ENCODE measurements at regions not wholly inside any gene's neighbourhood (a gene's known extent, or its start where the extent isn't known, plus 50 kb on each side); places are given as distances from the start of the nearest gene placed in this dataset.
"Not testable (repeated sequence)": the region's sequence is repeated elsewhere in the genome, so short reads cannot be mapped to it uniquely, and the experiment has no call there.

- no peak for DNase-seq
Measured at GRCh38 chr19:30245401-30246039, 126.7 kb upstream of the ZNF536 start.

DNA sequence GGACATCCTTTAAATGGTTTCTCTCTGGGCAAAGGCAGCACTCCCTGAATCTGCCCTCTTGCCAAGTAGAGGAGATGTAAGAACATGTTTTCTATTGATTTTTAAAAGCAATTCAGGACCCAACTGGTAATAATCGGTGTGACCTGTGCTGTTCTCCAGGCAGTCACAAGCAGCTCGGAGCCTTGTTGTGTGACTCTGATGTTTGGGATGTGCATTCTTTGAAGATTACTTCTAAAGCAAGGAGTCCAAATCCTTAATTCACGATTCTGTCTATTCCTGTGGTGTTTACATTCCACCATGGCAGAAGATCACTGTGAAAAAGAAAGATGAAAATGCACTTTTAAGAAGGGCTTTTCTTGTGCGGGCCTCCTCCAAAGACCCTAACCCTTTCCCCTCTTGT is 122.3 kb upstream of the ZNF536 start:
- DNase-seq: no peak

- DNase-seq: no peak
Measured at GRCh38 chr19:30252214-30252613, 120.0 kb upstream of the ZNF536 start.

DNA sequence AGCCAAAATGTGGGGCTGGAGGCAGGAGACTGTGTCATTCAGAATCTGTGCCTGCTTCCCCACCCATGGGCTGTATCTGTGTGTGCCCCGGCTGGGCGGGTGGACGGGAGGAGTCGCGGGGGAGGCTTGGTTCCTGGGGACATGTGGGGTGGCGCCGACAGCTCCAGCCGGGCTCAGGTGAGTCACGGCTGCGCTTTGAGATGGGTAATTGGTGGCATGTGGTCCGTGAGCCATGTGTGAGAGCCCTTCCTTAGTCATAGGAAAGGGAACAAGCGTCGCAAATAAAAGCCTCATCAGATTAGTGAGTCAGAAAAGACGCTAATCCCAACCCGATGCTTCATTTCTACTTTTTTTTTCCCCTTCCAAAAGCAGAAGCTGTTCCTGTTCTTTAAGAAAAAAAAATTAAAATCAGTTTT is 118.6 kb upstream of the ZNF536 start:
- no peak for DNase-seq

GRCh38 chr19:30254158-30254557 is 118.0 kb upstream of the ZNF536 start:
- DNase-seq: no peak

DNA sequence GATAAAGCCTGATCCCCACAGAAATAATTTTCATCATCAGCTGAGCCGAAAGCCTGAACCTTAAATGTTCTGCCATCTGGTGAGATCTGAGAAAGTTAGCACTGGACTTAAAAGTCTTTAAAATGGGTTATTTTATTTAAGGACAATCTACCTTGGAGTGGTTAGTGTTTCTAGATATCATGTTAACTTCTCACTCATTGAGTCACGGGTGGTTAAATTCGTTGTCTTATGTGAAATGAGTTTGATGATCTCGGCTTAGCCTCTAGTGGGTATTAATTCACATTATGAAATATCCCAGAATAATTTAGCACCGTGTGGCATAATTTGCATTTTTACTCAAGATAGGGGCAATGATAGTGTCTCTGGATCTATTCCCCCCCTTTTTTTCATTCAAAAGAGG is 117.4 kb upstream of the ZNF536 start:
- no peak for DNase-seq

DNA sequence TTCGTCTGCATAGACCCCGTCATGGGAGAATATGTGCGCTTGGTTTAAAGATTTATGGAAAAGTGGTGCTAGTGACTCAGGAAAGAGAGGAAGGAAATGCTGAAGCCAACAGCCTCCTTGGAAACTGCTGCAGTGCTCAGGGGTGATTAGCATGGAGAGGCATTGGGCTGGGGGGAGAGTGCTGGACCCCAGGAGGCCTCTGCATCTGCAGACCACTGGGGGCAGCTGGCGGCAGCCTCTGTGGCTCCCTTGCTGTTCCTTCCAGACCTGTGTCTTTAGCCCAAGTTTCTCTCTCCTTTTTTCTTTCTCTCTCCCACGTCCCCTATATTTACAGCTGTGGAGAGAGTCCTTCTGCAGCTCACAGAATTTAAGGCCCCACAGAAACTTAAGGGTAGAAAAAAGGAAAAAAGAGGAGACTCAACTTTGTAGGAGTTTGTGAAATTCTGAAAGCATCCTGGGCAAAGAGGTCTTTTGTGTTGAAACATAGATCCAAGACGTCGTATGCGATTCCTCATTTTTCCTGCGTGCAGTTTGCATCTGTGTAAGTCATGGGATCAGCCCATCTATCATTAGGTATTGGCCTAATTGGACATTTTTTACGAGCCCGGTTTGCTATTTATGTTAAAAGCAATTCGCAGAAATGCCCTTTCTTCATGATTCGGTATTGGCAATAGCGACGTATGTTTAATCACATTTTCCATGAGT is 116.2 kb upstream of the ZNF536 start:
- DNase-seq: no peak

GRCh38 chr19:30256496-30256850 is 115.7 kb upstream of the ZNF536 start:
- no peak for DNase-seq

GRCh38 chr19:30263830-30264381 is 108.3 kb upstream of the ZNF536 start:
- DNase-seq: no peak

DNA sequence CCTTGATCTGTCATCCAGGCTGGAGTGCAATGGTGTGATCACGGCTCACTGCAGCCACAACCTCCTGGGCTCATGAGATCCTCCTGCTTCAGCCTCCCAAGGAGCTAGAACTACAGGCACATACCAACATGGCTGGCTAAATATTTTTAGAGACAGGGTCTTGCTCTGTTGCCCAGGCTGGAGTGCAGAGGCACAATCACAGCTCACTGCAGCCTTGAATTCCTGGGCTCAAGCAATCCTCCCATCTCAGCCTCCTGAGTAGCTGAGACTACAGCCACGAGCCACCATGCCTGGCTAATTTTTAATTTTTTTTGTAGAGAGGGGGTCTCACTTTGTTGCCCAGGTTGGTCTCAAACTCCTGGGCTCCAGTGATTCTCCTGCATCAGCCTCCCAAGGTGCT is 106.3 kb upstream of the ZNF536 start:
- not testable (repeated sequence) for DNase-seq

DNA sequence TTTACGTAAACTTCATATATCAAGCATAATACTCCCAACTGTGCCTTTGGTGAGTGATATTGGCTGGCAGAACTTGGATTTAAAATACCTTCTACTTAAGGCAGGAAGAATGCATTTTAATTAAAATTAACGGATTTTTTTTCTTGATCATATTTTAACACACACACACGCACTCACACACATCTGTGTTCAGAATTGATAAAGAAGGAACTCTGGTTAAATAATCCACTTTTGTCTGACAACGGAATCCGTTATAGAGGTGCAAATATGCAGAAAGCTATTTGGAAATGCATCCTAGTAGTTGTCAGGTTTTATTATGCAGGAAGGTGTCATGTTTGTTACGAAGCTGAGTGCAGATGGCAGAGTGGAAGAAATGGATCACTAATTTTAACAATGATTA is 105.5 kb upstream of the ZNF536 start:
- no peak for DNase-seq

- DNase-seq: no peak
Measured at GRCh38 chr19:30267332-30267731, 104.9 kb upstream of the ZNF536 start.

- no peak for DNase-seq
Measured at GRCh38 chr19:30268601-30269000, 103.6 kb upstream of the ZNF536 start.

GRCh38 chr19:30269638-30270037 is 102.5 kb upstream of the ZNF536 start:
- no peak for DNase-seq

DNA sequence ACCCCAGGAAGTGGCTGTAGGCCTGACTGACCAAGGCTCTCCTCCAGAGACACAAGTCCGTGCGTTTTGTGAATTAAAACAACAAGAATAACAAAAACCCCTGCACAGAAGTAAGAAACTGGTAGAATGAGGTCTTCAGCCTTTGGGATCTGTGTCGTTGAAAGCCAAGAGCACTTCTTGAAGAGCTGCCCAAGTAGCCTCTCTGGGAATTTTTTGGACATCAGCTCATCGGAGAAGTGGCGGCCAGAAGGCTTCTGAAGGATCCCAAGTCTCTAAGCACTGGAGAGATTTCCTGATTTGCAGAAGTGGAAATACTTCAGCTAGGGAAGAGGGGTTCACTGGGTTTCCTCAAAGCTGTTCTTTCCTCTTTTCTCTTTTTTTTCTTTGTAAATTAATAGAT is 100.4 kb upstream of the ZNF536 start:
- DNase-seq: no peak

GRCh38 chr19:30272554-30272953 is 99.6 kb upstream of the ZNF536 start:
- DNase-seq: no peak

DNA sequence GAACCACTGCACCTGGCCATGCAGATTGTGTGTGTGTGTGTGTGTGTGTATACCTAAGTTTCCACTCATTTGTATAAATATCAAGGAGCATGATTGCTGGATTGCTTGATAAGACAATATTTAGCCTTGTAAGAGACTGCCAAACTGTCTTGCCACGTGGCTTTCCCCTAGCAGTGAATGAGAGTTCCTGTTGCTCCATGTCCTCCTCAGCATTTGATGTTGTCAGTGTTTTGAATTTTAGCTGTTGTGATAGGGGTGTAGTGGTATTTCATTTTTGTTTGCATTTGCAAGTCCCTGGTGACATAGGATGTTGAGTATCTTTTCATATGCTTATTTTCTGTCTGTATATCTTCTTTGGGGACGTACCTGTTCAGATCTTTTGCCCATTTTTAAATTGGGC is 99.0 kb upstream of the ZNF536 start:
- no peak for DNase-seq

DNA sequence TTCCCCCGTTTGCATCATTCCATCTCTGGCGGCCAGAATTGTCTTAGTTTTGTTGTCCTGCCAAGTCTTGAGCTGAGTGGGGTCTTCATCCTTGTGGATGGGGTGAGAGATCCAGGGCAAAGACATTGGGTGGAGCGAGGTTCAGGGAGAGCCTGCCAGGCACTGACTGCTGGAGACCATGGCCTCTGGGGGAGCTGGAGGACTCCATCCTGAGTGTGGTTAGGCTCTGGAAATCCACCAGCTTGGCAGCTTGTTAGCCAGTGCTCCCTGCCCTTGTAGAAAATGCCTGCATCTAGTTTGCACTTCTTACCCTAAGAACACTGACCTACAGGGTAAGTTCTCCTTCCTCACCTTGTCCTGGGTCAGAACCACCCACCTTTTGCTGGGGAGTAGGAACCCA is 97.2 kb upstream of the ZNF536 start:
- no peak for DNase-seq

DNA sequence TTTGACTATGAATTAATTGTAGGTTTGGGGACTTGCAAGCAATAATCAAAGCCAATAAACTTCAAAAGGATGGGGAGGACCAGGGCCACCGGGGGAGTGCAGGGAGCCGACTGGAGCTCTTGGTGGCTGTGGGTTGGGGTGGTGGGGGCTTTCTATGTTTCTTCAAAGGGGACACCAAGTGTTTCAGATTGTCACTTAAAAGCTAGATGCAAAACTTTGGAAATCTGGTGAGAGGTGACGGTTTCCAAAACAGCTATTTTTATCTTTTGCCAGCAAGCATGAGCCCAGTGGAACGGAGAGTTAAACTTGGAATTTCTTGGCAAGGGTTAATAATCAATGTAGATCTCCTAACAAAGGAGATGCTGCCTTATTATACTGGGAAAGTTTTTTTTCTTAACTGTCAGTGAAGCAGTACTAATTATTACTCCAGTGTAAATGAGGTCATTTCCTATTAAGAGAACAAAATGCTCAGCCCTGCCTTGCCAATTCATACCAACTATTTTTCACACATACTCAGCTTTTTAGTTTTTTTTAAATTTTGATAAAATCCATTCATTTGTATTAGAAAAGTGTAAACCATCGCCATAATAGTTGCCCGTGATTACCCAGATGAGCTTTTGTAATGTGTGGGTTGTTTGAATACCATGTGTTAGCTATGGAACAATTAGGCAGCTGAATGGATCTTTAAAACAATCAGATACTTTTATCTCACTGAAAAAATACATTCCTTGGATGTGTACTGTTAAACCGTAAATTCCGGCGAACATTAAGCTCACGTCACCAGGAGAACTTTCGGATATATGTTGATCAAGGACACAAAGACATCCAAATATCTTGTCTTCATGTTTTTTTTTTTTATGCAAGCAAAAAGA is 95.9 kb upstream of the ZNF536 start:
- no peak for DNase-seq

- DNase-seq: no peak
Measured at GRCh38 chr19:30276883-30277280, 95.3 kb upstream of the ZNF536 start.

DNA sequence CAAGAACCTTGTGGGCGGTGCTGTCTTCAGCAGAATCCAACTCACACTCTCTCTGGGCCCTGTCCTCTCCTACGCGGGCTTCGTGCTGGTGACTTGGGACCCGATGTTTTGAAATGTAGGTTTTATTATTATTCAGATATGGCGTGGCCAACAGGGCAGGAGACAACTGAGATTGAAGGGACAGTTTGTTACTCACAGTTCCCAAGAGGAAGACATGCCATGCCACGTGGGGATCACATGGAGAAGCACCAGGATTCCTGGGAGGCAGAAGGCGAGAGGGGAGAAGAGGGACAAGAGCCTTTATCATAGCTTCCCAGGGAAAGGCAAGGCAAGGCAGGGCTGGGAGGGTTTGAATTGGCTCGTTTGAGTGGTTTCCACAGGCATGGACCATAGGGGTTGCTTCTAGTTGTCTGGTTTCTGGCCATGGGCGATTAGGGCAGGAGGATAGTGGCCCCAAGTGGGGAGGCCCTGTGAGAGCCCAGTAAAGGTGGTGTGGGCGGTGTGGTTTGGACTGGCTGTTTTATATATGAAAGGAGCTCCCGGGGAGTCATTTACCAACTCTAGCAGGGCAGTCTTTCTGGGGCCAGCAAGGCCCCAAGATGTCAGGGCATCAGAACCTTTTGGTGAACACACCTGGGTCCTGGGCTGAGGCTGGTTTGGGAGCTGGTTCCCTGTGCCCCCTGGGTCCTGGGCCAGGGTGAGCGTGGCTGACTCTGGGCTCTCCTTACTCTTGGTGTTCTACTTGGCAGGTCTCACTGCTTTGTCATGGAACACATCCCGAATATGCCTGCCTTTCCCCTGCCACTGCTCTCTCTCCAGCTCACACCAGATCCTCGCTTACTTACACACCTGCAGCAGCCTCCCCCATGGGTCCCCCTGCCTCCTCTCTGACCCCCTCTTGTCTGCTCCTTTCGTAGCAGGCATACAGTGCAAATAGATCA is 94.0 kb upstream of the ZNF536 start:
- no peak for DNase-seq

GRCh38 chr19:30278882-30279254 is 93.3 kb upstream of the ZNF536 start:
- no peak for DNase-seq
